ENCODE measurements at regions not wholly inside any gene's neighbourhood (a gene's known extent, or its start where the extent isn't known, plus 50 kb on each side); places are given as distances from the start of the nearest gene placed in this dataset.

DNA sequence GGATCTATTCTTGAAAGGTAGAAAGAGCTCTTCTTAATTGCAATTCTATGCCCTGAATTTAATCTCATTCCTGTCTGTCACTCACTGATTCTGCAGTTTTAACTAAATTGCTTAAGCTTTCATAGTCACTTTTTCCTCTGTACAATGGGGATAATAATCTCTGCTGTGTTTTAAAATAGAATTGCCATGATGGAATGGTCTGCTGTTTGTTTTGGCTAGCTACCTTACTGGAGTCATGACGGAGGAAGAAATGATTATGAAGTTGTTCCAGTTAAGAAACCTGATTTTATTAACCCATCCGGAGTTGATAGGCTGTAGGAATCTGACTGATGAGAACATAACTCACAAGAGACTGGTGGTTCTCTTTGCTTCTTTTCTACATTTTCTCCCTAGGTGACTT, 54.9 kb upstream of the ITM2B start:
- TF ChIP-seq, protein P1, sequence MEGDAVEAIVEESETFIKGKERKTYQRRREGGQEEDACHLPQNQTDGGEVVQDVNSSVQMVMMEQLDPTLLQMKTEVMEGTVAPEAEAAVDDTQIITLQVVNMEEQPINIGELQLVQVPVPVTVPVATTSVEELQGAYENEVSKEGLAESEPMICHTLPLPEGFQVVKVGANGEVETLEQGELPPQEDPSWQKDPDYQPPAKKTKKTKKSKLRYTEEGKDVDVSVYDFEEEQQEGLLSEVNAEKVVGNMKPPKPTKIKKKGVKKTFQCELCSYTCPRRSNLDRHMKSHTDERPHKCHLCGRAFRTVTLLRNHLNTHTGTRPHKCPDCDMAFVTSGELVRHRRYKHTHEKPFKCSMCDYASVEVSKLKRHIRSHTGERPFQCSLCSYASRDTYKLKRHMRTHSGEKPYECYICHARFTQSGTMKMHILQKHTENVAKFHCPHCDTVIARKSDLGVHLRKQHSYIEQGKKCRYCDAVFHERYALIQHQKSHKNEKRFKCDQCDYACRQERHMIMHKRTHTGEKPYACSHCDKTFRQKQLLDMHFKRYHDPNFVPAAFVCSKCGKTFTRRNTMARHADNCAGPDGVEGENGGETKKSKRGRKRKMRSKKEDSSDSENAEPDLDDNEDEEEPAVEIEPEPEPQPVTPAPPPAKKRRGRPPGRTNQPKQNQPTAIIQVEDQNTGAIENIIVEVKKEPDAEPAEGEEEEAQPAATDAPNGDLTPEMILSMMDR (IDR thresholded peaks at IDR 0.05; ENCODE audit: insufficient read depth, low read length) = no peak
- TF ChIP-seq POLR2AphosphoS5 (IDR thresholded peaks at IDR 0.05; ENCODE audit: low read depth) (no peak), SPI1 (IDR thresholded peaks at IDR 0.05; ENCODE audit: borderline replicate concordance, low read depth) (no peak), GABPA (IDR thresholded peaks at IDR 0.05; ENCODE audit: low read depth) (no peak)
- TF ChIP-seq, protein P2, sequence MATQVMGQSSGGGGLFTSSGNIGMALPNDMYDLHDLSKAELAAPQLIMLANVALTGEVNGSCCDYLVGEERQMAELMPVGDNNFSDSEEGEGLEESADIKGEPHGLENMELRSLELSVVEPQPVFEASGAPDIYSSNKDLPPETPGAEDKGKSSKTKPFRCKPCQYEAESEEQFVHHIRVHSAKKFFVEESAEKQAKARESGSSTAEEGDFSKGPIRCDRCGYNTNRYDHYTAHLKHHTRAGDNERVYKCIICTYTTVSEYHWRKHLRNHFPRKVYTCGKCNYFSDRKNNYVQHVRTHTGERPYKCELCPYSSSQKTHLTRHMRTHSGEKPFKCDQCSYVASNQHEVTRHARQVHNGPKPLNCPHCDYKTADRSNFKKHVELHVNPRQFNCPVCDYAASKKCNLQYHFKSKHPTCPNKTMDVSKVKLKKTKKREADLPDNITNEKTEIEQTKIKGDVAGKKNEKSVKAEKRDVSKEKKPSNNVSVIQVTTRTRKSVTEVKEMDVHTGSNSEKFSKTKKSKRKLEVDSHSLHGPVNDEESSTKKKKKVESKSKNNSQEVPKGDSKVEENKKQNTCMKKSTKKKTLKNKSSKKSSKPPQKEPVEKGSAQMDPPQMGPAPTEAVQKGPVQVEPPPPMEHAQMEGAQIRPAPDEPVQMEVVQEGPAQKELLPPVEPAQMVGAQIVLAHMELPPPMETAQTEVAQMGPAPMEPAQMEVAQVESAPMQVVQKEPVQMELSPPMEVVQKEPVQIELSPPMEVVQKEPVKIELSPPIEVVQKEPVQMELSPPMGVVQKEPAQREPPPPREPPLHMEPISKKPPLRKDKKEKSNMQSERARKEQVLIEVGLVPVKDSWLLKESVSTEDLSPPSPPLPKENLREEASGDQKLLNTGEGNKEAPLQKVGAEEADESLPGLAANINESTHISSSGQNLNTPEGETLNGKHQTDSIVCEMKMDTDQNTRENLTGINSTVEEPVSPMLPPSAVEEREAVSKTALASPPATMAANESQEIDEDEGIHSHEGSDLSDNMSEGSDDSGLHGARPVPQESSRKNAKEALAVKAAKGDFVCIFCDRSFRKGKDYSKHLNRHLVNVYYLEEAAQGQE (IDR thresholded peaks at IDR 0.05; ENCODE audit: insufficient replicate concordance, low read depth) = no peak
